ENCODE measurements at regions not wholly inside any gene's neighbourhood (a gene's known extent, or its start where the extent isn't known, plus 50 kb on each side); places are given as distances from the start of the nearest gene placed in this dataset.
A peak's percentile ranks its signal among the peaks of the same experiment; 100 is the strongest.

- Mint-ChIP-seq H3K27me3 (ENCODE audit: insufficient read depth) (peaks cover 5% of the 10 kb centered on the region; the same call in 1 of the 2 replicates), H3K27ac (no peak overlapping the region), H3K9me3 (no peaks in the 10 kb centered on the region), H3K36me3 (ENCODE audit: low read depth) (no peaks in the 10 kb centered on the region), H3K4me1 (ENCODE audit: low read depth) (peaks cover 25% of the 10 kb centered on the region), H3K4me3 (no peak overlapping the region)
- TF ChIP-seq CTCF (IDR thresholded peaks at IDR 0.05): no peak
- DNase-seq: peak; percentile 39
Measured at GRCh38 chr15:94097552-94097951, 133.8 kb upstream of the MCTP2 start.

DNA sequence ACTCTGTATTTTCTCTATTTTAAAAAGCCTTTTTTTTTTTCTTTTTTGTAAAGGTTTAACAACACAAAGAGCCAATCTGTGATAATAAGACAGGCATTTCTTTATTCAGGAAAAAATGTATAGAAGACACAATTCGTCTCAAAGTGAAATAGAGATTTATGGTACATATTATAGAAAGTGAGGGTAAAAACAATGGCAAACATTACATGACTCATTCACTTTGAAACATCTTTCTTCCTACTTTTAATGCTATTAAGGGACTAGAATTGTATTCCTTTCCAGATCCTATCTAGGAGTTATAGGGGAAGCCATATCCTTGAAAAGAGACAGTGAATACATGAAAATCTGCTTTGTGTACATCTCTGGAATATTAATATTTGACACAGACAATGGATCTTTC is 137.1 kb upstream of the MCTP2 start:
- Mint-ChIP-seq H3K36me3 (ENCODE audit: low read depth) (no peaks in the 10 kb centered on the region), H3K4me1 (ENCODE audit: low read depth) (peaks cover 19% of the 10 kb centered on the region), H3K27ac (no peak overlapping the region), H3K4me3 (no peak overlapping the region), H3K9me3 (no peaks in the 10 kb centered on the region), H3K27me3 (ENCODE audit: insufficient read depth) (no peaks in the 10 kb centered on the region; the same call in 1 of the 2 replicates)
- DNase-seq: no peak
- no peak for TF ChIP-seq CTCF (IDR thresholded peaks at IDR 0.05)

DNA sequence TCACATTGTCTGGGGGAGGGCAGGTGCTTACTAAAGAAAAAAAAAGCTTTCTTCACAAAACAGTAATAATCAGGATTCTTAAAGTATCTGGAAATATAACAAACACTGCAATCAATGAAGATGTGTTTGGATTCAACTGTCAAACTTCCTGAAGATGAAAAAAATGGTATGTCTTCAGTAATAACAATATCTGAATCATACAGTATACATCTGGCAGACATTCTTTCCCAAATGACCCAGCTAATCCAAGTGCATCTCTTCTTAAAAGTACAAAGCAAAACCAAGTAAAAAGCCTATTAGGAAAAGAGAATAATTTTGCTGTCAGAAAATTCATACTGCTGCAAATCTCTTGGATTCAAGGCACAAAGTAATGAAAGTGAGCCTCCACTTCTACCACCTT is 145.0 kb upstream of the MCTP2 start:
- H3K4me1 Mint-ChIP-seq (ENCODE audit: low read depth): peaks cover 53% of the 10 kb centered on the region
- no peaks in the 10 kb centered on the region for H3K9me3 Mint-ChIP-seq
- peaks cover 1% of the 10 kb centered on the region; the same call in 1 of the 2 replicates for H3K27me3 Mint-ChIP-seq (ENCODE audit: insufficient read depth)
- H3K36me3 Mint-ChIP-seq (ENCODE audit: low read depth): no peaks in the 10 kb centered on the region
- H3K4me3 Mint-ChIP-seq: peak overlapping the region; percentile 16; the same call in 1 of the 2 replicates
- no peak for TF ChIP-seq CTCF (IDR thresholded peaks at IDR 0.05)
- peak; percentile 21 for DNase-seq
- H3K27ac Mint-ChIP-seq: peak overlapping the region; percentile 37; the same call in 1 of the 2 replicates

DNA sequence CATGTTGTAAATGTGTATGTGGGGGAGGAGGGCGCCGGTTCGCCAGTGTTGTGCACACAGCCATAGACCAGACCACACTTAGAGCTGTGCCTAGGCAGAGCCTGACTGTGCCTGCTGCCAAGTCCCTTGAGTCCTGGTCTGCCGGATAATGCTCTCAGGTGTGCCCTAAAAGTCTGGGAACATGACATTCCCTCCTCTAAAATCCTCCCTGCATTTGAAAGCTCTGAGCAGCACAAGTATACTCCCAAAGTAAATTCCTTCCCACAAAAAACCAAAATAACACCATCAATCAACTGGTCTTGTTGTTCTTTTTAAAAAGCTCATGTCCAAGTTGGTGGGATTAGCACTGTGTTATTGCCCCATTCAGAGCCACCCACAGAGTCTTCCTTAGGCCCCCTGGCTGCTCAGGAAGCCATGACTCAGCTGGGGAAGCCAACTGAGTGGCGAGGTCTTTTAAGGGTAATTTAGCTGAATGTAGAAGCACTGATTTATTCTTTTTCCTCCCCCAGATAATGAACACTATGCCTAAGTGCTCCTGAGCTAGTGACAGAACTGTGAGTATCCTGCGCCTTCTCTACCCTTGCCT is 147.8 kb upstream of the MCTP2 start:
- Mint-ChIP-seq H3K27ac (peak overlapping the region; percentile 57), H3K36me3 (ENCODE audit: low read depth) (no peaks in the 10 kb centered on the region)

DNA sequence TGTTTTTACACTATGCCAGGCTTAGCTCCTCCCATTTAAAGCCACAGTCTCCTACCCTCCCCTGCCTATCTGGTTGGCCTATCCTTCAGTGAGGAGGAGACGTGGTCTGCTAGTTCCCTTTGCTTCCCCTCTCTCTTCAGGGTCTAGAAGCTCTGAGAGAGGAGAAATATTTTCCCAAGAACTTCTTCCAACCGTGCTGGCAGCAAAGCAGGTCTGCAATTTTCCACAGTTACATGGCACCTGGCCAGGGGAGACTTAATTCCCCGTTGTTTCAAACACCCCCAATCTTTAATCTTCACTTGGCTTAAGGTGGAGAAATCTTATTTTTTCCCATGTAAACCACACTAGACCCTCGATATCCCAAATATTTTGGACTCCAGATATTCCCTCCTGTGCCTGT is 149.5 kb upstream of the MCTP2 start:
- no peaks in the 10 kb centered on the region for H3K36me3 Mint-ChIP-seq (ENCODE audit: low read depth)
- no peak for DNase-seq
- H3K4me1 Mint-ChIP-seq (ENCODE audit: low read depth): peaks cover 72% of the 10 kb centered on the region
- no peak for TF ChIP-seq CTCF (IDR thresholded peaks at IDR 0.05)
- H3K27me3 Mint-ChIP-seq (ENCODE audit: insufficient read depth): peaks cover 4% of the 10 kb centered on the region; the same call in 1 of the 2 replicates
- no peaks in the 10 kb centered on the region for H3K9me3 Mint-ChIP-seq
- H3K27ac Mint-ChIP-seq: no peak overlapping the region; the same call in 1 of the 2 replicates
- peak overlapping the region; percentile 19; the same call in 1 of the 2 replicates for H3K4me3 Mint-ChIP-seq

More for the DNA sequence above, 147.8 kb upstream of the MCTP2 start:
- TF ChIP-seq CTCF (IDR thresholded peaks at IDR 0.05): no peak
- H3K27me3 Mint-ChIP-seq (ENCODE audit: insufficient read depth): peaks cover 1% of the 10 kb centered on the region; the same call in 1 of the 2 replicates
- peak overlapping the region; percentile 27 for H3K4me3 Mint-ChIP-seq
- H3K4me1 Mint-ChIP-seq (ENCODE audit: low read depth): peaks cover 78% of the 10 kb centered on the region
- no peaks in the 10 kb centered on the region for H3K9me3 Mint-ChIP-seq
- peak; percentile 49 for DNase-seq
